Esophagus squamous epithelium (tissue), 4 donors: ENCODE measurements at regions not wholly inside any gene's neighbourhood (a gene's known extent, or its start where the extent isn't known, plus 50 kb on each side); places are given as distances from the start of the nearest gene placed in this dataset.

Source experiments
- POLR2A ChIP-seq, 4 donors: fragments of 450-650 bp; IDR thresholded peaks; one replicate each; pipeline ENCODE4 v1.6.1; 2017; ENCODE audit warnings: antibody characterized with exemption in 4 of 4, mild to moderate bottlenecking in 4 of 4, moderate library complexity in 3 of 4
- TF ChIP-seq, protein P1 (sequence below), 6 experiments: fragments of 450-650 bp in 4 of 6; fragments of 200-600 bp in 2 of 6; sonication (generic) in 2 of 6; IDR thresholded peaks; one replicate each; pipeline ENCODE4 v1.5.1; 2016 to 2019; ENCODE audit warnings: antibody characterized with exemption in 6 of 6, mild to moderate bottlenecking in 4 of 6, moderate library complexity in 4 of 6

DNA sequence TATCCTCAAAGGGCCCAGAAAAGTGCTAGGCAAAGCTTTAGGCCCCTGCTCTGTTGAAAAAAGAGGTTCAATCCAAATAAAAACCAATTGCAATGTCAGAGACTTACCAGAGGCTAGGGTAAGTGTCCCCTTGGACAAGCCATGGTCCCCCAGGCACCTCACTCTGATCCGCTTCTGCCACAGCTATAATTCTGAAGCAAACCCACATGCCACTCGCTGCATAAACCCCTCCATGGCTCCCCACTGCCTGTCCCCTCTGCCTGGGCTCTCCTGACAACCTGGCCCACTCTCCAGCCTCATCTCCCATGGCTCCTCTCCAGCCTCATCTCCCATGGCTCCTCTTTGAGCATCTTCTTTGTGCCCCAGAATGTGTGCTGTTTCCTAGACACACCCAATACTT is 169.6 kb upstream of the TLE3 start:
- TF ChIP-seq, protein P1, sequence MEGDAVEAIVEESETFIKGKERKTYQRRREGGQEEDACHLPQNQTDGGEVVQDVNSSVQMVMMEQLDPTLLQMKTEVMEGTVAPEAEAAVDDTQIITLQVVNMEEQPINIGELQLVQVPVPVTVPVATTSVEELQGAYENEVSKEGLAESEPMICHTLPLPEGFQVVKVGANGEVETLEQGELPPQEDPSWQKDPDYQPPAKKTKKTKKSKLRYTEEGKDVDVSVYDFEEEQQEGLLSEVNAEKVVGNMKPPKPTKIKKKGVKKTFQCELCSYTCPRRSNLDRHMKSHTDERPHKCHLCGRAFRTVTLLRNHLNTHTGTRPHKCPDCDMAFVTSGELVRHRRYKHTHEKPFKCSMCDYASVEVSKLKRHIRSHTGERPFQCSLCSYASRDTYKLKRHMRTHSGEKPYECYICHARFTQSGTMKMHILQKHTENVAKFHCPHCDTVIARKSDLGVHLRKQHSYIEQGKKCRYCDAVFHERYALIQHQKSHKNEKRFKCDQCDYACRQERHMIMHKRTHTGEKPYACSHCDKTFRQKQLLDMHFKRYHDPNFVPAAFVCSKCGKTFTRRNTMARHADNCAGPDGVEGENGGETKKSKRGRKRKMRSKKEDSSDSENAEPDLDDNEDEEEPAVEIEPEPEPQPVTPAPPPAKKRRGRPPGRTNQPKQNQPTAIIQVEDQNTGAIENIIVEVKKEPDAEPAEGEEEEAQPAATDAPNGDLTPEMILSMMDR (IDR thresholded peaks at IDR 0.05) = no peak
- no peak for TF ChIP-seq POLR2A (IDR thresholded peaks at IDR 0.05)
